ENCODE measurements at regions not wholly inside any gene's neighbourhood (a gene's known extent, or its start where the extent isn't known, plus 50 kb on each side); places are given as distances from the start of the nearest gene placed in this dataset.

GRCh38 chr5:89204756-89205155 is 321.8 kb upstream of the MEF2C start:
- no peak overlapping the region for H3K27ac ChIP-seq (ENCODE audit: low read depth in 2 of 2, low read length in 2 of 2)
- DNase-seq: no peak
- intact Hi-C loops (cut with DNase I): no loop called here
- no peak overlapping the region for H3K4me3 ChIP-seq (ENCODE audit: low read length in 3 of 3)
- no peaks in the 10 kb centered on the region for H3K36me3 ChIP-seq (ENCODE audit: control insufficient read depth in 2 of 3, insufficient read depth in 3 of 3, low read length in 3 of 3)
- no peaks in the 10 kb centered on the region for H3K4me1 ChIP-seq (ENCODE audit: control insufficient read depth in 2 of 3, insufficient read depth in 2 of 3, low read depth in 1 of 3, low read length in 3 of 3)
- no peak for TF ChIP-seq CTCF (IDR thresholded peaks at IDR 0.05; ENCODE audit: borderline replicate concordance, extremely low read depth, insufficient read depth)
- H3K27me3 ChIP-seq (ENCODE audit: control insufficient read depth, insufficient read depth, low read length): no peaks in the 10 kb centered on the region
- H3K9ac ChIP-seq (ENCODE audit: low read length in 3 of 3): no peak overlapping the region
- peaks cover 0 to 3% (median 0%) of the 10 kb centered on the region in 3 donors for H3K9me3 ChIP-seq (ENCODE audit: control insufficient read depth in 2 of 3, insufficient read depth in 1 of 3, low read length in 3 of 3)
- FAIRE-seq: no peak

DNA sequence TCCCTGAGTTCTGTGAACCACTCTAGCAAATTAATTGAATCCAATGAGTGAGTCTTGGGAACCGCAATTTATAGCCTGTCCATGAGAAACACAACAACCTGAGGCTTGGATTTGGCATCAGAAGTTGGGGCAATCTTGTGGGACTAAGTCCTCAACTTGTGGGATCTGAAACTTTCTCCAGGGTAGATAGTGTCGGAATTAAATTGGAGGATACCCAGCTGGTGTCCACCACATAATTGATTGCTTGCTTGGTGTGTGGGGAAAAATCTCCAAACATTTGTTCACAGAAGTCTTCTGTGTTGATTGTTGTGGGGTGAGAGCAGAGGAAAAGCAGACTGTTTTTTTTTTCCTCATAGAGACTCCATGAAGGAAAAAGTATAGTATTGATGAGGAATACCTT is 320.6 kb upstream of the MEF2C start:
- no peak for DNase-seq
- FAIRE-seq: no peak
- no peaks in the 10 kb centered on the region for H3K36me3 ChIP-seq (ENCODE audit: control insufficient read depth in 2 of 3, insufficient read depth in 3 of 3, low read length in 3 of 3)
- TF ChIP-seq CTCF (IDR thresholded peaks at IDR 0.05; ENCODE audit: borderline replicate concordance, extremely low read depth, insufficient read depth): no peak
- no peak overlapping the region for H3K9ac ChIP-seq (ENCODE audit: low read length in 3 of 3)
- no peak overlapping the region for H3K4me3 ChIP-seq (ENCODE audit: low read length in 3 of 3)
- intact Hi-C loops (cut with DNase I): no loop called here
- H3K27ac ChIP-seq (ENCODE audit: low read depth in 2 of 2, low read length in 2 of 2): no peak overlapping the region
- no peaks in the 10 kb centered on the region for H3K27me3 ChIP-seq (ENCODE audit: control insufficient read depth, insufficient read depth, low read length)
- no peaks in the 10 kb centered on the region for H3K4me1 ChIP-seq (ENCODE audit: control insufficient read depth in 2 of 3, insufficient read depth in 2 of 3, low read depth in 1 of 3, low read length in 3 of 3)
- peaks cover 0 to 10% (median 0%) of the 10 kb centered on the region in 3 donors for H3K9me3 ChIP-seq (ENCODE audit: control insufficient read depth in 2 of 3, insufficient read depth in 1 of 3, low read length in 3 of 3)

GRCh38 chr5:89200899-89201298 is 317.9 kb upstream of the MEF2C start:
- Histone ChIP-seq H3K9me3 (ENCODE audit: control insufficient read depth in 2 of 3, insufficient read depth in 1 of 3, low read length in 3 of 3) (peaks cover 0 to 12% (median 0%) of the 10 kb centered on the region in 3 donors), H3K36me3 (ENCODE audit: control insufficient read depth in 2 of 3, insufficient read depth in 3 of 3, low read length in 3 of 3) (no peaks in the 10 kb centered on the region), H3K27me3 (ENCODE audit: control insufficient read depth, insufficient read depth, low read length) (no peaks in the 10 kb centered on the region), H3K4me3 (ENCODE audit: low read length in 3 of 3) (no peak overlapping the region), H3K27ac (ENCODE audit: low read depth in 2 of 2, low read length in 2 of 2) (no peak overlapping the region), H3K4me1 (ENCODE audit: control insufficient read depth in 2 of 3, insufficient read depth in 2 of 3, low read depth in 1 of 3, low read length in 3 of 3) (no peaks in the 10 kb centered on the region), H3K9ac (ENCODE audit: low read length in 3 of 3) (no peak overlapping the region)
- TF ChIP-seq CTCF (IDR thresholded peaks at IDR 0.05; ENCODE audit: borderline replicate concordance, extremely low read depth, insufficient read depth): no peak
- intact Hi-C loops (cut with DNase I): no loop called here
- DNase-seq (no peak), FAIRE-seq (no peak)

- Histone ChIP-seq H3K36me3 (ENCODE audit: control insufficient read depth in 2 of 3, insufficient read depth in 3 of 3, low read length in 3 of 3) (no peaks in the 10 kb centered on the region), H3K4me1 (ENCODE audit: control insufficient read depth in 2 of 3, insufficient read depth in 2 of 3, low read depth in 1 of 3, low read length in 3 of 3) (no peaks in the 10 kb centered on the region), H3K9me3 (ENCODE audit: control insufficient read depth in 2 of 3, insufficient read depth in 1 of 3, low read length in 3 of 3) (peaks cover 0 to 12% (median 0%) of the 10 kb centered on the region in 3 donors), H3K9ac (ENCODE audit: low read length in 3 of 3) (no peak overlapping the region), H3K27me3 (ENCODE audit: control insufficient read depth, insufficient read depth, low read length) (no peaks in the 10 kb centered on the region), H3K27ac (ENCODE audit: low read depth in 2 of 2, low read length in 2 of 2) (no peak overlapping the region), H3K4me3 (ENCODE audit: low read length in 3 of 3) (no peak overlapping the region)
- FAIRE-seq (no peak), DNase-seq (no peak)
- intact Hi-C loops (cut with DNase I): no loop called here
- no peak for TF ChIP-seq CTCF (IDR thresholded peaks at IDR 0.05; ENCODE audit: borderline replicate concordance, extremely low read depth, insufficient read depth)
These were observed 316.3 kb upstream of the MEF2C start for GRCh38 chr5:89199306-89199705.
